Left lung (tissue), 4 donors: ENCODE measurements at regions not wholly inside any gene's neighbourhood (a gene's known extent, or its start where the extent isn't known, plus 50 kb on each side); places are given as distances from the start of the nearest gene placed in this dataset.

Source experiments
- ATAC-seq: fragments of 200-7000 bp; cut with Tn5 transposase; one replicate; pipeline ENCODE4 v1.9.1; 2020; ENCODE audit warnings: moderate library complexity
- DNase-seq, 4 donors: peaks; one replicate each; pipeline ENCODE4 v3.0.0-alpha.2; 2013 to 2020
- H3K27ac ChIP-seq, 2 donors: fragments of 200-600 bp; sonication (generic) in 1 of 2; one replicate each; pipeline versions ENCODE4 v1.5.0 to v1.8.0; 2020 to 2021
- H3K27me3 ChIP-seq, 2 donors: fragments of 200-600 bp; sonication (generic) in 1 of 2; one replicate each; pipeline versions ENCODE4 v1.5.0 to v1.8.0; 2020 to 2021
- H3K36me3 ChIP-seq, 2 donors: fragments of 200-600 bp; sonication (generic) in 1 of 2; one replicate each; pipeline versions ENCODE4 v1.5.0 to v1.8.0; 2020 to 2021
- H3K4me1 ChIP-seq, 2 donors: fragments of 200-600 bp; one replicate each; pipeline ENCODE4 v1.8.0; 2021
- H3K4me3 ChIP-seq, 2 donors: fragments of 200-600 bp; sonication (generic) in 1 of 2; one replicate each; pipeline versions ENCODE4 v1.5.0 to v1.8.0; 2020 to 2021; ENCODE audit warnings: mild to moderate bottlenecking in 1 of 2
- H3K9me3 ChIP-seq, 2 donors: fragments of 200-600 bp; sonication (generic) in 1 of 2; one replicate each; pipeline versions ENCODE4 v1.5.0 to v1.8.0; 2020 to 2021
- intact Hi-C, 2 donors: fragments of 100-400 bp; cut with DNase I; formaldehyde crosslinking; loops; one replicate each; pipeline versions ENCODE4 v1.11.2 to v1.14.2; 2022
- TF ChIP-seq, protein P1 (sequence below), 2 donors: fragments of 200-600 bp; sonication (generic) in 1 of 2; IDR thresholded peaks; one replicate each; pipeline versions ENCODE4 v1.5.0 to v1.8.0; 2021; ENCODE audit warnings: antibody characterized with exemption in 2 of 2
- donor health status: DM: no; HTN: yes; CAD: no.
- donor health status: DM: no; HTN: no; CAD: no.

DNA sequence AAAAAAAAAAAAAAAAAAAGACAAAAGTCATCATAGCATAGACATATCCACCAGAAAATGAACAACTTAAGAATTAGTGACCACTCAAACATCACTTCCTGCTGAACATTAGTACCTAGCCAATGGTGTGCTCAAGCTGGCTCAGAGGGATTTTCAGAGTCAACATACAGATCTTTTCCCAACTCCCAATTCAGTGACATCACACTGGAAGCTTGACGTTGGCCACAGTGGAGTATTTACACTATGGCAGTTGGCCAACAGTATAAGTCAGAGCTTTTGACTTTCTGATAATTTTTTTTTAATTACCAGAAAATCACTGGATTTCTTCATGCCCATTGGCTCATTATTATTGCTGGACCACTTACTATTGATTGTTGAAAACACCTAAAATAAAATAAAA, 383.5 kb downstream of the ARHGEF28 start:
- Histone ChIP-seq H3K4me3 (no peak overlapping the region), H3K9me3 (peaks cover 0 to 2% of the 10 kb centered on the region in 2 donors), H3K27me3 (no peaks in the 10 kb centered on the region), H3K36me3 (no peaks in the 10 kb centered on the region), H3K4me1 (no peaks in the 10 kb centered on the region), H3K27ac (no peak overlapping the region)
- ATAC-seq, result no peak
- no peak for DNase-seq
- TF ChIP-seq, protein P1, sequence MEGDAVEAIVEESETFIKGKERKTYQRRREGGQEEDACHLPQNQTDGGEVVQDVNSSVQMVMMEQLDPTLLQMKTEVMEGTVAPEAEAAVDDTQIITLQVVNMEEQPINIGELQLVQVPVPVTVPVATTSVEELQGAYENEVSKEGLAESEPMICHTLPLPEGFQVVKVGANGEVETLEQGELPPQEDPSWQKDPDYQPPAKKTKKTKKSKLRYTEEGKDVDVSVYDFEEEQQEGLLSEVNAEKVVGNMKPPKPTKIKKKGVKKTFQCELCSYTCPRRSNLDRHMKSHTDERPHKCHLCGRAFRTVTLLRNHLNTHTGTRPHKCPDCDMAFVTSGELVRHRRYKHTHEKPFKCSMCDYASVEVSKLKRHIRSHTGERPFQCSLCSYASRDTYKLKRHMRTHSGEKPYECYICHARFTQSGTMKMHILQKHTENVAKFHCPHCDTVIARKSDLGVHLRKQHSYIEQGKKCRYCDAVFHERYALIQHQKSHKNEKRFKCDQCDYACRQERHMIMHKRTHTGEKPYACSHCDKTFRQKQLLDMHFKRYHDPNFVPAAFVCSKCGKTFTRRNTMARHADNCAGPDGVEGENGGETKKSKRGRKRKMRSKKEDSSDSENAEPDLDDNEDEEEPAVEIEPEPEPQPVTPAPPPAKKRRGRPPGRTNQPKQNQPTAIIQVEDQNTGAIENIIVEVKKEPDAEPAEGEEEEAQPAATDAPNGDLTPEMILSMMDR (IDR thresholded peaks at IDR 0.05), result no peak
- intact Hi-C loops, result no loop called here

DNA sequence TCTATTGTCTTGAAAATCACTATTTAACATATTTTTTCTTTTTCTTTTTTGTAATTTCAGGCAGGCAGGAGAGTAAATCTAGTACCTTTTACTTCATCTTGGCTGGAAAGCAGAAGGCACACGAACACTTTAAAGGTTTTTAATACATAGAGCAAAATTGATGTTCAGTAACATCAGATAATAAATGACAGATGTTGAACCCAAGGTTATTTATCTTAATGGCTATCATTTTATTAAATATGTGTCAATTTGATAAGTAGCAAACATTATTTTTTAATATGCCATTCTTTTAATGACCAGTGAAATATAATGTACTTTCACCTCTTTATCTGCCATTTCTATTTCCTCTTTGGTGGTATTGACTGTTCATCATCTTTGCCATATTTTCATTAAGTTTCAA, 381.2 kb downstream of the ARHGEF28 start:
- DNase-seq (no peak), ATAC-seq (no peak)
- H3K36me3 ChIP-seq, result no peaks in the 10 kb centered on the region
- H3K27ac ChIP-seq, result no peak overlapping the region
- no peaks in the 10 kb centered on the region for H3K4me1 ChIP-seq
- TF ChIP-seq, protein P1 (IDR thresholded peaks at IDR 0.05), result no peak
- intact Hi-C loops, result no loop called here
- no peak overlapping the region for H3K4me3 ChIP-seq
- peaks cover 0 to 2% of the 10 kb centered on the region in 2 donors for H3K9me3 ChIP-seq
- no peaks in the 10 kb centered on the region for H3K27me3 ChIP-seq

DNA sequence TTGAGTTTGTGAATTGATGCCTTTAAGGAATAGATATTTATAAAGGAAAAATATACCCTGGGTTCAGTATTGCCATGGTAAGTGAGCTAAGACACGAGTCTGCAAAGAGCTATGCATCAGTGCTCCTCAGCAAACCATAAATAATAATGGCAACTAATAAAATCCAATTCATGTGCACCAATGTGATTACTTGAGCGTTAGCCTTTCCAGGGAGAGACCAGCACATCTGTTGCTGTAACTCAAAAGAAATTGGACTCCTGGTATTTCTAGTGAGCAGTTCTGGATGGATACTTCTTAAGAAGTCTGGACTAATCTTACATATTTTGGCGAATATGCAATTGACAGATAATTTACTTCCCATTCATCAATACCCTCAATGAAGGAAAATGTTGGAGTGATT, 373.3 kb downstream of the ARHGEF28 start:
- no peak overlapping the region for H3K27ac ChIP-seq
- H3K4me1 ChIP-seq, result no peaks in the 10 kb centered on the region
- H3K4me3 ChIP-seq, result no peak overlapping the region
- intact Hi-C loops, result no loop called here
- no peaks in the 10 kb centered on the region for H3K9me3 ChIP-seq
- no peak for DNase-seq
- TF ChIP-seq, protein P1 (IDR thresholded peaks at IDR 0.05), result no peak
- H3K27me3 ChIP-seq, result no peaks in the 10 kb centered on the region
- no peaks in the 10 kb centered on the region for H3K36me3 ChIP-seq
- ATAC-seq, result no peak

DNA sequence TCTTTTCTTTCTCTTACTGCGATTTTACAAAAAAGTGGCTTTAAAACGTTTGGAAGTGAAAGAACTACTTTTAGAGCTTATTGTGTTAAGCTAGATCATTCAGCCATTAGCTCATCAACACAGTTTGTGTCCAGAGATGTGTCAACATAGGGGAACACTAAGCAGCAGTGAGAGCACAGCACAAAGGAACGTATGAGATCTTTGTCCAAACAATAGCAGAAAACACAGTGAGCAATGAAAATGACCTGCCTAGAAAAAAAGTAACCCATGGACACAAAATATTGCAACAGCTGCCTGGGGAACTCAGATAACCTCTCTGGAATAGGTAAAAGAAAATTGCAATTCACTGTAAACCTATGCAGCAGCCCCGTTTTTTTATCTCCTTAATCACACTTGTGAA, 372.5 kb downstream of the ARHGEF28 start:
- no peaks in the 10 kb centered on the region for H3K36me3 ChIP-seq
- no peak overlapping the region for H3K4me3 ChIP-seq
- ATAC-seq (no peak), DNase-seq (no peak)
- intact Hi-C loops, result no loop called here
- no peaks in the 10 kb centered on the region for H3K4me1 ChIP-seq
- H3K9me3 ChIP-seq, result no peaks in the 10 kb centered on the region
- H3K27me3 ChIP-seq, result no peaks in the 10 kb centered on the region
- TF ChIP-seq, protein P1 (IDR thresholded peaks at IDR 0.05), result no peak
- no peak overlapping the region for H3K27ac ChIP-seq

DNA sequence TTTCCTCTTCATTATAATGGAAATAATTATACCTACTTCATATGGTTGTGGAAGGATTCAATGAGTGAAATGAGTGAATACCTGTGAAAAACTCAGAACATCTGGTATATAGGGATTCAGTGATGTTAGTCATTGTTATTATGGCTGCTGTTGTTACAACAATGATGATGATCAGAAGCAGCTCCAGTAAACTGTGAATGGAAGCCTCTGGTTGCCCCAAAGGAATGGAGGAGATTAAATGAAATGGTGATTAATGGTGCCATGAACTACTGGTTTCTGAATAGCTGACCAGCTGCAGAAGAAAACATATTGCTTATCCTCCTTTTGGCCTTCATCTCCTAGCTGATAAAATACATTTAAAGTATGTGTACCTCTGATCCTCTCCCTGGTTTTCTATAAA, 372.0 kb downstream of the ARHGEF28 start:
- TF ChIP-seq, protein P1 (IDR thresholded peaks at IDR 0.05), result no peak
- H3K27ac ChIP-seq, result no peak overlapping the region
- intact Hi-C loops, result no loop called here

More for the DNA sequence above, 372.0 kb downstream of the ARHGEF28 start:
- no peak for DNase-seq
- no peaks in the 10 kb centered on the region for H3K27me3 ChIP-seq
- no peaks in the 10 kb centered on the region for H3K9me3 ChIP-seq
- H3K36me3 ChIP-seq, result no peaks in the 10 kb centered on the region
- no peak overlapping the region for H3K4me3 ChIP-seq
- H3K4me1 ChIP-seq, result no peaks in the 10 kb centered on the region
- ATAC-seq, result no peak
